Loucy (cell line): ENCODE measurements at regions not wholly inside any gene's neighbourhood (a gene's known extent, or its start where the extent isn't known, plus 50 kb on each side); places are given as distances from the start of the nearest gene placed in this dataset.

Experiments
- H2AFZ ChIP-seq: fragments of 200-600 bp; sonication (generic); 2 replicates; pipeline ENCODE4 v1.6.0; 2016; ENCODE audit warnings: antibody characterized with exemption, mild to moderate bottlenecking, low read length, moderate library complexity
- H3F3A ChIP-seq: fragments of 200-600 bp; 2 replicates; pipeline ENCODE4 v1.6.0; 2016; ENCODE audit warnings: antibody characterized with exemption, low read depth, mild to moderate bottlenecking
- H3K27me3 ChIP-seq: fragments of 200-600 bp; sonication (generic); 2 replicates; pipeline ENCODE4 v1.6.1; 2014; ENCODE audit warnings: low read length, mild to moderate bottlenecking; ENCODE audit not compliant: insufficient read depth, poor library complexity, severe bottlenecking
- H3K36me3 ChIP-seq: fragments of 200-600 bp; sonication (generic); 2 replicates; pipeline ENCODE4 v1.6.1; 2016; ENCODE audit warnings: low read length; ENCODE audit not compliant: insufficient read depth
- H3K4me1 ChIP-seq: fragments of 200-600 bp; sonication (generic); 2 replicates; pipeline ENCODE4 v1.5.1; 2014; ENCODE audit warnings: low read length, mild to moderate bottlenecking; ENCODE audit not compliant: insufficient read depth, poor library complexity, severe bottlenecking
- H3K4me2 ChIP-seq: fragments of 200-600 bp; sonication (generic); 2 replicates; pipeline ENCODE4 v1.6.0; 2014; ENCODE audit warnings: antibody characterized with exemption, low read length, low read depth, mild to moderate bottlenecking; ENCODE audit not compliant: poor library complexity, severe bottlenecking
- H3K4me3 ChIP-seq: fragments of 200-600 bp; sonication (generic); 2 replicates; pipeline ENCODE4 v1.5.1; 2014; ENCODE audit warnings: low read length, mild to moderate bottlenecking, mixed read lengths; ENCODE audit not compliant: poor library complexity, severe bottlenecking
- H3K79me2 ChIP-seq: fragments of 200-600 bp; sonication (generic); 2 replicates; pipeline ENCODE4 v1.6.1; 2014; ENCODE audit warnings: low read length; ENCODE audit not compliant: insufficient read depth
- H3K9ac ChIP-seq: fragments of 200-600 bp; sonication (generic); 2 replicates; pipeline ENCODE4 v1.6.0; 2014; ENCODE audit warnings: mild to moderate bottlenecking, low read depth, low read length, moderate library complexity; ENCODE audit not compliant: poor library complexity, severe bottlenecking
- H3K9me2 ChIP-seq: fragments of 200-600 bp; sonication (generic); replicated peaks from 2 replicates; pipeline ENCODE4 v1.6.1; 2016; ENCODE audit warnings: low read depth, low read length, mixed read lengths
- H3K9me3 ChIP-seq: fragments of 200-600 bp; sonication (generic); 2 replicates; pipeline ENCODE4 v1.6.1; 2014; ENCODE audit warnings: mild to moderate bottlenecking, antibody characterized with exemption, low read length, low read depth; ENCODE audit not compliant: insufficient read depth
- H4K20me1 ChIP-seq: fragments of 200-600 bp; sonication (generic); 2 replicates; pipeline ENCODE4 v1.6.0; 2014; ENCODE audit warnings: antibody characterized with exemption, low read length, mild to moderate bottlenecking; ENCODE audit not compliant: insufficient read depth, poor library complexity, severe bottlenecking
- CTCF ChIP-seq: fragments of 200-600 bp; sonication (generic); conservative IDR thresholded peaks from 2 replicates; pipeline ENCODE4 v1.5.1; 2014; ENCODE audit warnings: mild to moderate bottlenecking, antibody characterized with exemption, low read length
- EZH2phosphoT487 ChIP-seq: fragments of 200-600 bp; IDR thresholded peaks from 2 replicates; pipeline ENCODE4 v1.6.1; 2018; ENCODE audit warnings: antibody characterized with exemption, mild to moderate bottlenecking, moderate library complexity, borderline replicate concordance

- no peaks in the 10 kb centered on the region for H3K4me1 ChIP-seq
- H4K20me1 ChIP-seq: no peaks in the 10 kb centered on the region
- H3K79me2 ChIP-seq: no peaks in the 10 kb centered on the region
- H3K9me2 ChIP-seq: no peaks in the 10 kb centered on the region
- H3F3A ChIP-seq: no peaks in the 10 kb centered on the region
- no peak overlapping the region for H3K9ac ChIP-seq
- no peaks in the 10 kb centered on the region for H3K27me3 ChIP-seq
- no peak overlapping the region for H2AFZ ChIP-seq
- H3K4me3 ChIP-seq: no peak overlapping the region
- H3K36me3 ChIP-seq: no peaks in the 10 kb centered on the region
- H3K9me3 ChIP-seq: no peaks in the 10 kb centered on the region
- TF ChIP-seq CTCF (no peak), EZH2phosphoT487 (no peak)
- no peak overlapping the region for H3K4me2 ChIP-seq
These were observed 65.1 kb upstream of the RPRM start for GRCh38 chr2:153543635-153544071.

- TF ChIP-seq EZH2phosphoT487 (no peak), CTCF (no peak)
- Histone ChIP-seq H2AFZ (no peak overlapping the region), H3K9me2 (no peaks in the 10 kb centered on the region), H3K9me3 (no peaks in the 10 kb centered on the region), H3K27me3 (no peaks in the 10 kb centered on the region), H3F3A (no peaks in the 10 kb centered on the region), H3K79me2 (no peaks in the 10 kb centered on the region), H4K20me1 (no peaks in the 10 kb centered on the region), H3K4me2 (no peak overlapping the region), H3K9ac (no peak overlapping the region), H3K4me1 (no peaks in the 10 kb centered on the region), H3K4me3 (no peak overlapping the region), H3K36me3 (no peaks in the 10 kb centered on the region)
These were observed 67.8 kb upstream of the RPRM start for GRCh38 chr2:153546358-153546757.

- H3K4me2 ChIP-seq: no peak overlapping the region
- H3K27me3 ChIP-seq: no peaks in the 10 kb centered on the region
- no peak overlapping the region for H3K9ac ChIP-seq
- no peak overlapping the region for H3K4me3 ChIP-seq
- no peaks in the 10 kb centered on the region for H3F3A ChIP-seq
- no peaks in the 10 kb centered on the region for H3K9me2 ChIP-seq
- no peaks in the 10 kb centered on the region for H3K4me1 ChIP-seq
- H3K79me2 ChIP-seq: no peaks in the 10 kb centered on the region
- H2AFZ ChIP-seq: no peak overlapping the region
- H3K9me3 ChIP-seq: no peaks in the 10 kb centered on the region
- H4K20me1 ChIP-seq: no peaks in the 10 kb centered on the region
- H3K36me3 ChIP-seq: no peaks in the 10 kb centered on the region
- TF ChIP-seq CTCF: no peak
- TF ChIP-seq EZH2phosphoT487: no peak
These were observed 70.0 kb upstream of the RPRM start for GRCh38 chr2:153548536-153548935.
